ENCODE measurements at regions not wholly inside any gene's neighbourhood (a gene's known extent, or its start where the extent isn't known, plus 50 kb on each side); places are given as distances from the start of the nearest gene placed in this dataset.

DNA sequence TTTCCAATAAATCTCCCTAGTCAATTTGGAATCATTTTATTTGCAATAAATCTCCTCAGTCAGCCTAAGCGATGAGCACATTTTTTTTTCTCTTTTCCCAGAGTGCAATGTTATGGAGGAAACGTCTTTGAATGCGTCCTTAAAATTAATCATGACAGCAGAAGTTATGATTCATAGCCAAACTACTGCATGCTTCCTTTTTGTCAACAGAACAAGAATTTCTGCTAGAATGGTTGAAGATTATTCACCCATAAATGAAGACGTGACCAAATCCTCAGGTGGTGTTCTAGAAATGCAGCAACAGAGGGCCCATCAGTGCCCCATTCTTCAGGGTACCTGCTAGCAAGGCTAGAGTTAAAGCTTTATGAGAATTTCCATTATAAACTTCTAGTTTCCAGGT lies 407.9 kb upstream of the PKN2 start:
- H3K4me1 ChIP-seq (ENCODE audit: insufficient read depth, low read length), result peaks cover 7% of the 10 kb centered on the region; the same call in 1 of the 2 replicates
- H3K4me2 ChIP-seq (ENCODE audit: low read length), result peak overlapping the region; percentile 23; the same call in 1 of the 2 replicates
- H3K9me2 ChIP-seq (replicated peaks; ENCODE audit: low read length), result no peaks in the 10 kb centered on the region
- H3K27ac ChIP-seq (ENCODE audit: low read length), result no peak overlapping the region
- no peaks in the 10 kb centered on the region for H3K9me3 ChIP-seq (ENCODE audit: low read length)
- H3K79me2 ChIP-seq (ENCODE audit: low read length), result no peaks in the 10 kb centered on the region
- H2AFZ ChIP-seq (ENCODE audit: low read length), result no peak overlapping the region
- ATAC-seq (peak; percentile 90), DNase-seq (peak; percentile 79)
- H3K36me3 ChIP-seq (ENCODE audit: low read depth, low read length), result no peaks in the 10 kb centered on the region
- BruUV-seq (replicated peaks), result no TSS peak
- CTCF ChIA-PET, result no interaction called here
- H3K27me3 ChIP-seq (ENCODE audit: low read length), result no peaks in the 10 kb centered on the region
- no peaks in the 10 kb centered on the region for H3F3A ChIP-seq (ENCODE audit: low read length, unreplicated experiment)
- no peaks in the 10 kb centered on the region for H4K20me1 ChIP-seq (ENCODE audit: low read length)
- no peak overlapping the region for H3K4me3 ChIP-seq (ENCODE audit: low read length)
- POLR2A ChIA-PET (ENCODE audit: unreplicated experiment), result no interaction called here
- intact Hi-C loops (cut with micrococcal nuclease), result no loop called here
- no peak overlapping the region for H3K9ac ChIP-seq (ENCODE audit: low read length)
- no peak for TF ChIP-seq EZH2 (IDR thresholded peaks at IDR 0.05; ENCODE audit: low read length, unreplicated experiment)
- TF ChIP-seq EZH2phosphoT487 (IDR thresholded peaks at IDR 0.05; ENCODE audit: borderline replicate concordance, low read length), result no peak
- TF ChIP-seq, protein P1, sequence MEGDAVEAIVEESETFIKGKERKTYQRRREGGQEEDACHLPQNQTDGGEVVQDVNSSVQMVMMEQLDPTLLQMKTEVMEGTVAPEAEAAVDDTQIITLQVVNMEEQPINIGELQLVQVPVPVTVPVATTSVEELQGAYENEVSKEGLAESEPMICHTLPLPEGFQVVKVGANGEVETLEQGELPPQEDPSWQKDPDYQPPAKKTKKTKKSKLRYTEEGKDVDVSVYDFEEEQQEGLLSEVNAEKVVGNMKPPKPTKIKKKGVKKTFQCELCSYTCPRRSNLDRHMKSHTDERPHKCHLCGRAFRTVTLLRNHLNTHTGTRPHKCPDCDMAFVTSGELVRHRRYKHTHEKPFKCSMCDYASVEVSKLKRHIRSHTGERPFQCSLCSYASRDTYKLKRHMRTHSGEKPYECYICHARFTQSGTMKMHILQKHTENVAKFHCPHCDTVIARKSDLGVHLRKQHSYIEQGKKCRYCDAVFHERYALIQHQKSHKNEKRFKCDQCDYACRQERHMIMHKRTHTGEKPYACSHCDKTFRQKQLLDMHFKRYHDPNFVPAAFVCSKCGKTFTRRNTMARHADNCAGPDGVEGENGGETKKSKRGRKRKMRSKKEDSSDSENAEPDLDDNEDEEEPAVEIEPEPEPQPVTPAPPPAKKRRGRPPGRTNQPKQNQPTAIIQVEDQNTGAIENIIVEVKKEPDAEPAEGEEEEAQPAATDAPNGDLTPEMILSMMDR (conservative IDR thresholded peaks at IDR 0.05; ENCODE audit: low read depth, low read length), result no peak

DNA sequence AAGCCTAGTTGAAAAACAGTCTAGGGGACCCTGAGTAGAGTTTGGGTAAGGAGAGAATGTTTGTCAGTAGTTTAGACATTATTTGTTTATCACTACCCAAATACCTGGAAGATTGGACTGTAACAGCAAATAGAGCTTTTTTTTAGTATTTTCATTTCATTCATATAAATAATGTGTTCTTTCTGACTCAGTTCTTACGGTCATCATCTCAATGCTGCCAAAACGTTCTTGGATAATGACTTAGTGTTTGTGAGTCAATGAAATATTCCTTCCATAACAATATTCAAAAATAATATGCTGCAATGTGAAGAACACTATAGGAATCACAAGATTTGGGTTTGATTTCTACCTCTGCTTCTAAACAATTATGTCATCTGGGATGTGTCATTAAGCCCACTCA lies 400.0 kb upstream of the PKN2 start:
- Histone ChIP-seq H3K4me3 (ENCODE audit: low read length) (no peak overlapping the region), H3K4me1 (ENCODE audit: insufficient read depth, low read length) (peaks cover 5% of the 10 kb centered on the region), H3K9me3 (ENCODE audit: low read length) (no peaks in the 10 kb centered on the region), H3K27ac (ENCODE audit: low read length) (no peak overlapping the region), H3K9me2 (replicated peaks; ENCODE audit: low read length) (no peaks in the 10 kb centered on the region), H3K79me2 (ENCODE audit: low read length) (no peaks in the 10 kb centered on the region), H3K27me3 (ENCODE audit: low read length) (no peaks in the 10 kb centered on the region), H3K4me2 (ENCODE audit: low read length) (no peak overlapping the region), H3K36me3 (ENCODE audit: low read depth, low read length) (no peaks in the 10 kb centered on the region), H4K20me1 (ENCODE audit: low read length) (no peaks in the 10 kb centered on the region), H3K9ac (ENCODE audit: low read length) (no peak overlapping the region), H2AFZ (ENCODE audit: low read length) (no peak overlapping the region), H3F3A (ENCODE audit: low read length, unreplicated experiment) (no peaks in the 10 kb centered on the region)
- ATAC-seq (peak; percentile 71), DNase-seq (peak; percentile 52)
- no peak for TF ChIP-seq EZH2phosphoT487 (IDR thresholded peaks at IDR 0.05; ENCODE audit: borderline replicate concordance, low read length)
- TF ChIP-seq, protein P1 (conservative IDR thresholded peaks at IDR 0.05; ENCODE audit: low read depth, low read length), result no peak
- TF ChIP-seq EZH2 (IDR thresholded peaks at IDR 0.05; ENCODE audit: low read length, unreplicated experiment), result no peak
- intact Hi-C loops (cut with micrococcal nuclease), result no loop called here
- BruUV-seq (replicated peaks), result no TSS peak
- ChIA-PET POLR2A (ENCODE audit: unreplicated experiment) (no interaction called here), CTCF (interaction anchor here (1.0 kb wide), 1 partner anchor 103 kb away, joined by 4 read pairs; no protein-coding TSS in a partner anchor)

DNA sequence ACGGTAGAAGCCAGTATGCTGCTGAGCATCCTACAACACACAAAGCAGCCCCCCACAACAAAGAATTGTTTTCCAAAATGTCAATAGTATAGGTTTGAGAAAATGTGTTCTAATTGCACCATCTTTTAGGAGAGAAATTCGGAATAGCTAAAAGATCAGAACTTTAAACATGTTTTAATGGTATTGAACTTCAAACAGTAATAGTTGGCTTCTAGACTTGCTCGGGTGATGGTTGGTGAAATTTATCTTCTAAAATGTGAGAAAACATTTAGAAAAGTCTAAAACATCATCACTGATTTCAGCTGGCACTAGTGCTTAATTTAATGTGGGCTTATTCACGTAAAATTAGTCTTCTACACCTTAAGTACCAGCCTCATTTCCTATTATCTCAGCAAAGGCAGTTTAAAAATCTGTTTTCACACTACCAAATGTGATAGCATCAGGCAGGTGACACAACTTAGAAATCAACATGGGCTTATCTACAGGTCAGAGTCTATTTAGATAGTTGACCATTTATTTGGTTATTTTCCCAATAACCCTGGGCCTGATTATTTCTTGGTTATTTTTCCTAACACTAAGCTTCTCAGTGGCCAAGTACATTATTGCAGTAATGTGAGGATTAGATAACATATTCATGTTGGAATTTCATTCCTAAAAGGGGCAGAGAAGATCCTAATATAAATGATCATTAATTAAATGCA lies 399.3 kb upstream of the PKN2 start:
- ChIA-PET POLR2A (ENCODE audit: unreplicated experiment) (no interaction called here), CTCF (interaction anchor here (0.6 to 1.0 kb wide), 2 partner anchors 12 to 104 kb away, joined by 3 to 4 read pairs; no protein-coding TSS in a partner anchor)
- ATAC-seq (no peak), DNase-seq (no peak)
- no peak overlapping the region for H3K9ac ChIP-seq (ENCODE audit: low read length)
- no peaks in the 10 kb centered on the region for H3K9me2 ChIP-seq (replicated peaks; ENCODE audit: low read length)
- intact Hi-C loops (cut with micrococcal nuclease), result no loop called here
- no peak overlapping the region for H2AFZ ChIP-seq (ENCODE audit: low read length)
- H3K4me3 ChIP-seq (ENCODE audit: low read length), result no peak overlapping the region
- no peak overlapping the region for H3K4me2 ChIP-seq (ENCODE audit: low read length)
- BruUV-seq (replicated peaks), result no TSS peak
- no peaks in the 10 kb centered on the region for H3K27me3 ChIP-seq (ENCODE audit: low read length)
- H3K36me3 ChIP-seq (ENCODE audit: low read depth, low read length), result no peaks in the 10 kb centered on the region
- H3K4me1 ChIP-seq (ENCODE audit: insufficient read depth, low read length), result peaks cover 5% of the 10 kb centered on the region
- no peak for TF ChIP-seq EZH2 (IDR thresholded peaks at IDR 0.05; ENCODE audit: low read length, unreplicated experiment)
- no peak for TF ChIP-seq EZH2phosphoT487 (IDR thresholded peaks at IDR 0.05; ENCODE audit: borderline replicate concordance, low read length)
- TF ChIP-seq, protein P1 (conservative IDR thresholded peaks at IDR 0.05; ENCODE audit: low read depth, low read length), result no peak
- H3K79me2 ChIP-seq (ENCODE audit: low read length), result no peaks in the 10 kb centered on the region
- H3F3A ChIP-seq (ENCODE audit: low read length, unreplicated experiment), result no peaks in the 10 kb centered on the region
- H3K9me3 ChIP-seq (ENCODE audit: low read length), result no peaks in the 10 kb centered on the region
- H4K20me1 ChIP-seq (ENCODE audit: low read length), result no peaks in the 10 kb centered on the region
- H3K27ac ChIP-seq (ENCODE audit: low read length), result no peak overlapping the region

Measured in PC-3 (cell line).